ENCODE measurements at regions not wholly inside any gene's neighbourhood (a gene's known extent, or its start where the extent isn't known, plus 50 kb on each side); places are given as distances from the start of the nearest gene placed in this dataset.

- Histone ChIP-seq H3K9me3 (replicated peaks; ENCODE audit: insufficient read depth, low read length) (no peaks in the 10 kb centered on the region), H3K4me1 (ENCODE audit: low read length) (no peaks in the 10 kb centered on the region), H3K9ac (ENCODE audit: low read length) (no peak overlapping the region), H2AFZ (ENCODE audit: low read length) (no peak overlapping the region), H3K36me3 (replicated peaks; ENCODE audit: insufficient read depth, low read length) (no peaks in the 10 kb centered on the region), H3K27me3 (replicated peaks; ENCODE audit: insufficient read depth, low read length) (no peaks in the 10 kb centered on the region), H3K4me3 (ENCODE audit: low read length) (no peak overlapping the region), H3K79me2 (ENCODE audit: low read length) (no peaks in the 10 kb centered on the region), H3K27ac (ENCODE audit: low read length) (no peak overlapping the region), H3F3A (ENCODE audit: insufficient read depth, low read length) (no peaks in the 10 kb centered on the region), H3K9me2 (replicated peaks; ENCODE audit: insufficient read depth, low read length) (no peaks in the 10 kb centered on the region), H3K4me2 (ENCODE audit: low read depth, low read length) (no peak overlapping the region), H4K20me1 (ENCODE audit: insufficient read depth, low read length) (no peaks in the 10 kb centered on the region)
- TF ChIP-seq, protein P1, sequence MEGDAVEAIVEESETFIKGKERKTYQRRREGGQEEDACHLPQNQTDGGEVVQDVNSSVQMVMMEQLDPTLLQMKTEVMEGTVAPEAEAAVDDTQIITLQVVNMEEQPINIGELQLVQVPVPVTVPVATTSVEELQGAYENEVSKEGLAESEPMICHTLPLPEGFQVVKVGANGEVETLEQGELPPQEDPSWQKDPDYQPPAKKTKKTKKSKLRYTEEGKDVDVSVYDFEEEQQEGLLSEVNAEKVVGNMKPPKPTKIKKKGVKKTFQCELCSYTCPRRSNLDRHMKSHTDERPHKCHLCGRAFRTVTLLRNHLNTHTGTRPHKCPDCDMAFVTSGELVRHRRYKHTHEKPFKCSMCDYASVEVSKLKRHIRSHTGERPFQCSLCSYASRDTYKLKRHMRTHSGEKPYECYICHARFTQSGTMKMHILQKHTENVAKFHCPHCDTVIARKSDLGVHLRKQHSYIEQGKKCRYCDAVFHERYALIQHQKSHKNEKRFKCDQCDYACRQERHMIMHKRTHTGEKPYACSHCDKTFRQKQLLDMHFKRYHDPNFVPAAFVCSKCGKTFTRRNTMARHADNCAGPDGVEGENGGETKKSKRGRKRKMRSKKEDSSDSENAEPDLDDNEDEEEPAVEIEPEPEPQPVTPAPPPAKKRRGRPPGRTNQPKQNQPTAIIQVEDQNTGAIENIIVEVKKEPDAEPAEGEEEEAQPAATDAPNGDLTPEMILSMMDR (IDR thresholded peaks at IDR 0.05; ENCODE audit: low read length): no peak
- TF ChIP-seq EZH2 (optimal IDR thresholded peaks at IDR 0.05; ENCODE audit: low read depth, low read length) (no peak), EZH2phosphoT487 (IDR thresholded peaks at IDR 0.05; ENCODE audit: low read length) (no peak)
- no peak for DNase-seq
Measured at GRCh38 chr16:63947022-63947421, 1174.8 kb downstream of the CDH11 start.

GRCh38 chr16:63945806-63946205 lies 1176.1 kb downstream of the CDH11 start:
- DNase-seq: no peak

DNA sequence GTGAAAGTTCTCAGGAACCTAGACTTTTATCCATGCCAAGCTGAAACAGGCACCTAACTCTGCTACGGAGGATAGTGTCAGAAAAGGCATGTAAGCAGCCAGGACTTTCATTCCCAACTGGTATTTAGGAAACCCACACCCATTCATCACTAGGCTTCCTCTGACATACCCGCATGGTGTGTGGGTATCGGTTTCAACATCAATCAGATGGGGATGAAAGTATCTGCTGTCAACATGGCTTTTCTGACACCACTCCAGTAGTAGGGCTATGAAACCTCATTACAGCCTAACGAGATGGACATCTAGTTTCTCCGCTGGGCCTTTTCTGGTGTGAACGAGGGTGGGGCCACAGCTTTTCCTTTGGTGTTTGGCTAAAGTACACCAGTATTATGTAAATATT lies 1178.3 kb downstream of the CDH11 start:
- Histone ChIP-seq H3K4me3 (ENCODE audit: low read length) (no peak overlapping the region), H3K4me2 (ENCODE audit: low read depth, low read length) (no peak overlapping the region), H3K27ac (ENCODE audit: low read length) (no peak overlapping the region), H3K36me3 (replicated peaks; ENCODE audit: insufficient read depth, low read length) (no peaks in the 10 kb centered on the region), H4K20me1 (ENCODE audit: insufficient read depth, low read length) (no peaks in the 10 kb centered on the region), H3K79me2 (ENCODE audit: low read length) (no peaks in the 10 kb centered on the region), H3K9me3 (replicated peaks; ENCODE audit: insufficient read depth, low read length) (no peaks in the 10 kb centered on the region), H3F3A (ENCODE audit: insufficient read depth, low read length) (no peaks in the 10 kb centered on the region), H3K9ac (ENCODE audit: low read length) (no peak overlapping the region), H2AFZ (ENCODE audit: low read length) (no peak overlapping the region), H3K4me1 (ENCODE audit: low read length) (no peaks in the 10 kb centered on the region), H3K9me2 (replicated peaks; ENCODE audit: insufficient read depth, low read length) (no peaks in the 10 kb centered on the region), H3K27me3 (replicated peaks; ENCODE audit: insufficient read depth, low read length) (no peaks in the 10 kb centered on the region)
- TF ChIP-seq, protein P1 (IDR thresholded peaks at IDR 0.05; ENCODE audit: low read length): no peak
- TF ChIP-seq EZH2phosphoT487 (IDR thresholded peaks at IDR 0.05; ENCODE audit: low read length) (no peak), EZH2 (optimal IDR thresholded peaks at IDR 0.05; ENCODE audit: low read depth, low read length) (no peak)
- no peak for DNase-seq

More at GRCh38 chr16:63945806-63946205, 1176.1 kb downstream of the CDH11 start:
- Histone ChIP-seq H3K4me1 (ENCODE audit: low read length) (no peaks in the 10 kb centered on the region), H3K27ac (ENCODE audit: low read length) (no peak overlapping the region), H3K9me3 (replicated peaks; ENCODE audit: insufficient read depth, low read length) (no peaks in the 10 kb centered on the region), H3K9ac (ENCODE audit: low read length) (no peak overlapping the region), H3K9me2 (replicated peaks; ENCODE audit: insufficient read depth, low read length) (no peaks in the 10 kb centered on the region), H3K27me3 (replicated peaks; ENCODE audit: insufficient read depth, low read length) (no peaks in the 10 kb centered on the region), H3K4me3 (ENCODE audit: low read length) (no peak overlapping the region), H3K36me3 (replicated peaks; ENCODE audit: insufficient read depth, low read length) (no peaks in the 10 kb centered on the region), H3K4me2 (ENCODE audit: low read depth, low read length) (no peak overlapping the region), H2AFZ (ENCODE audit: low read length) (no peak overlapping the region), H3K79me2 (ENCODE audit: low read length) (no peaks in the 10 kb centered on the region), H3F3A (ENCODE audit: insufficient read depth, low read length) (no peaks in the 10 kb centered on the region), H4K20me1 (ENCODE audit: insufficient read depth, low read length) (no peaks in the 10 kb centered on the region)
- no peak for TF ChIP-seq EZH2 (optimal IDR thresholded peaks at IDR 0.05; ENCODE audit: low read depth, low read length)
- TF ChIP-seq EZH2phosphoT487 (IDR thresholded peaks at IDR 0.05; ENCODE audit: low read length): no peak

DNA sequence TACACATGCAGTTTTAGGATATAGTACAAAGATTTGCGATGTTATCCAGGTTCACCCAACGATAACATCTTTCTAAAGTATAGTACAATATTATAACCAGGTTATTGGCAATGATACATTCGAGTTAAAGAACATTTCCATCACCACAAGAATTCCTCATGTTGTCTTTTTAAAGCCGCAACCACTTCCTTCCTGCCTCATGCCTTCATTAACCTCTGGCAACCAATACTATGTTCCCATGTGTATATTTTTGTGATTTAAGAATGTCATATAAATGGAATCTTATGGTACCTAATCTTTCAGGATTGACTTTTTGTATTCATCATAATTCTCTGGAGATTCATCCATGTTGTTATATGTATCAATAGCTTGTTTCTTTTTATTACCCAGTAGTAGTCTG lies 1183.2 kb downstream of the CDH11 start:
- Histone ChIP-seq H3K9me2 (replicated peaks; ENCODE audit: insufficient read depth, low read length) (no peaks in the 10 kb centered on the region), H3K9me3 (replicated peaks; ENCODE audit: insufficient read depth, low read length) (no peaks in the 10 kb centered on the region), H3K27me3 (replicated peaks; ENCODE audit: insufficient read depth, low read length) (no peaks in the 10 kb centered on the region), H3K79me2 (ENCODE audit: low read length) (no peaks in the 10 kb centered on the region), H3K4me3 (ENCODE audit: low read length) (no peak overlapping the region), H3F3A (ENCODE audit: insufficient read depth, low read length) (no peaks in the 10 kb centered on the region), H3K9ac (ENCODE audit: low read length) (no peak overlapping the region), H3K4me1 (ENCODE audit: low read length) (no peaks in the 10 kb centered on the region), H2AFZ (ENCODE audit: low read length) (no peak overlapping the region), H4K20me1 (ENCODE audit: insufficient read depth, low read length) (no peaks in the 10 kb centered on the region), H3K27ac (ENCODE audit: low read length) (no peak overlapping the region), H3K4me2 (ENCODE audit: low read depth, low read length) (no peak overlapping the region), H3K36me3 (replicated peaks; ENCODE audit: insufficient read depth, low read length) (no peaks in the 10 kb centered on the region)
- TF ChIP-seq EZH2phosphoT487 (IDR thresholded peaks at IDR 0.05; ENCODE audit: low read length): no peak
- no peak for TF ChIP-seq EZH2 (optimal IDR thresholded peaks at IDR 0.05; ENCODE audit: low read depth, low read length)
- TF ChIP-seq, protein P1 (IDR thresholded peaks at IDR 0.05; ENCODE audit: low read length): no peak
- no peak for DNase-seq
